SKM-1 (cell line): ENCODE measurements at regions not wholly inside any gene's neighbourhood (a gene's known extent, or its start where the extent isn't known, plus 50 kb on each side); places are given as distances from the start of the nearest gene placed in this dataset.
"Not testable (repeated sequence)": the region's sequence is repeated elsewhere in the genome, so short reads cannot be mapped to it uniquely, and the experiment has no call there.

Experiments
- DNase-seq: peaks from one replicate; lab custom pipeline; 2025; ENCODE audit not compliant: unreplicated experiment; lab: John Stamatoyannopoulos, UW

- DNase-seq: no peak
These were observed 1581.7 kb downstream of the EFNA5 start for GRCh38 chr5:106089073-106089472.

GRCh38 chr5:106088462-106088861, 1582.3 kb downstream of the EFNA5 start:
- no peak for DNase-seq

- DNase-seq: no peak
These were observed 1584.4 kb downstream of the EFNA5 start for GRCh38 chr5:106086352-106086751.

- DNase-seq: no peak
These were observed 1585.2 kb downstream of the EFNA5 start for GRCh38 chr5:106085556-106085955.

GRCh38 chr5:106085136-106085535, 1585.6 kb downstream of the EFNA5 start:
- DNase-seq: no peak

- no peak for DNase-seq
These were observed 1590.2 kb downstream of the EFNA5 start for GRCh38 chr5:106080535-106080934.

- DNase-seq: no peak
These were observed 1594.1 kb downstream of the EFNA5 start for GRCh38 chr5:106076655-106077054.

- no peak for DNase-seq
These were observed 1598.5 kb downstream of the EFNA5 start for GRCh38 chr5:106072208-106072607.

GRCh38 chr5:106047341-106047740, 1623.4 kb downstream of the EFNA5 start:
- no peak for DNase-seq

- DNase-seq: not testable (repeated sequence)
These were observed 1638.7 kb downstream of the EFNA5 start for GRCh38 chr5:106032069-106032468.

- DNase-seq: no peak
These were observed 1642.4 kb downstream of the EFNA5 start for GRCh38 chr5:106028314-106028713.

- no peak for DNase-seq
These were observed 1649.8 kb downstream of the EFNA5 start for GRCh38 chr5:106020894-106021293.

GRCh38 chr5:106019261-106019660, 1651.5 kb downstream of the EFNA5 start:
- DNase-seq: no peak

GRCh38 chr5:106017243-106017857, 1653.4 kb downstream of the EFNA5 start:
- no peak for DNase-seq

- no peak for DNase-seq
These were observed 1656.5 kb downstream of the EFNA5 start for GRCh38 chr5:106014262-106014661.

GRCh38 chr5:106006242-106006641, 1664.5 kb downstream of the EFNA5 start:
- DNase-seq: no peak

GRCh38 chr5:105998991-105999390, 1671.7 kb downstream of the EFNA5 start:
- not testable (repeated sequence) for DNase-seq

- no peak for DNase-seq
These were observed 1677.7 kb downstream of the EFNA5 start for GRCh38 chr5:105993027-105993426.

- DNase-seq: no peak
These were observed 1688.2 kb downstream of the EFNA5 start for GRCh38 chr5:105982526-105982925.

GRCh38 chr5:105978011-105978410, 1692.7 kb downstream of the EFNA5 start:
- no peak for DNase-seq

GRCh38 chr5:105977163-105977562, 1693.6 kb downstream of the EFNA5 start:
- DNase-seq: no peak

- DNase-seq: no peak
These were observed 1699.8 kb downstream of the EFNA5 start for GRCh38 chr5:105970919-105971318.

GRCh38 chr5:105968981-105969380, 1701.8 kb downstream of the EFNA5 start:
- DNase-seq: no peak
